HepG2 (cell line): ENCODE measurements at regions not wholly inside any gene's neighbourhood (a gene's known extent, or its start where the extent isn't known, plus 50 kb on each side); places are given as distances from the start of the nearest gene placed in this dataset.

ENCODE experiments used
- ATAC-seq: fragments of 200-7000 bp; cut with Tn5 transposase; 3 replicates; pipeline ENCODE4 v1.9.1; 2020; ENCODE audit warnings: mild to moderate bottlenecking, moderate library complexity
- BruUV-seq: library from RNA; stranded (reverse); fragments of 400-500 nt; replicated peaks from 2 replicates; lab custom pipeline; 2021; lab: Mats Ljungman, UMichigan
- CTCF ChIA-PET: fragments of 300-600 bp; formaldehyde crosslinking; extraction: SDS; loops from one replicate; lab custom pipeline; 2021; ENCODE audit warnings: low total read pairs, inconsistent platforms, low intra/inter-chr PET ratio; lab: Yijun Ruan, JAX
- POLR2A ChIA-PET: fragments of 350-600 bp; sonication (Branson Sonifier 250); formaldehyde crosslinking; loops from one replicate; lab custom pipeline; 2020; ENCODE audit warnings: antibody characterized with exemption, inconsistent platforms; lab: Yijun Ruan, JAX
- DNase-seq: peaks from one replicate; pipeline ENCODE4 v3.0.0-alpha.2; 2015; ENCODE audit warnings: low spot score
- FAIRE-seq: peaks from 3 replicates; lab custom pipeline; 2011; peaks lifted over from hg19 to GRCh38; lab: Jason Lieb, UNC
- H2AFZ ChIP-seq: one replicate; pipeline ENCODE4 v1.6.1; 2011; ENCODE audit warnings: low read length, inconsistent platforms
- H3K27ac ChIP-seq: fragments of 300-600 bp; 3 replicates; pipeline ENCODE4 v1.8.0; 2011; ENCODE audit warnings: mixed run types, mild to moderate bottlenecking, mixed read lengths, low read length, inconsistent platforms; ENCODE audit not compliant: insufficient read depth; ENCODE audit errors: extremely low read length
- H3K27me3 ChIP-seq, 2 experiments: fragments of 200-600 bp in 1 of 2; 2 replicates in 1 of 2; 3 replicates in 1 of 2; pipeline versions ENCODE4 v1.6.0 to v1.8.0; 2011; ENCODE audit warnings: low read length in 2 of 2, mild to moderate bottlenecking in 2 of 2, moderate library complexity in 2 of 2, inconsistent platforms in 1 of 2; ENCODE audit not compliant: insufficient read depth in 2 of 2, control insufficient read depth in 1 of 2
- H3K36me3 ChIP-seq, 2 experiments: fragments of 200-600 bp in 1 of 2; replicated peaks in 1 of 2; 2 replicates in 1 of 2; 3 replicates in 1 of 2; pipeline versions ENCODE4 v1.5.1 to v1.8.0; 2011; ENCODE audit warnings: low read length in 2 of 2, inconsistent platforms in 1 of 2; ENCODE audit not compliant: insufficient read depth in 2 of 2, control insufficient read depth in 1 of 2
- H3K4me1 ChIP-seq: 2 replicates; pipeline ENCODE4 v1.5.1; 2012; ENCODE audit warnings: low read length, inconsistent platforms; ENCODE audit not compliant: insufficient read depth
- H3K4me2 ChIP-seq: 2 replicates; pipeline ENCODE4 v1.6.0; 2011; ENCODE audit warnings: low read depth, low read length, inconsistent platforms
- H3K4me3 ChIP-seq, 3 experiments: fragments of 200-600 bp in 1 of 3; sonication (generic), shearing (Covaris generic) in 1 of 3; replicated peaks in 1 of 3; 2 replicates each; pipeline ENCODE4 v1.5.1; 2011 to 2016; ENCODE audit warnings: low read length in 3 of 3, inconsistent platforms in 2 of 3, low read depth in 2 of 3, mild to moderate bottlenecking in 2 of 3, control low read depth in 1 of 3, mixed read lengths in 1 of 3; ENCODE audit not compliant: insufficient read depth in 1 of 3
- H3K79me2 ChIP-seq: one replicate; pipeline ENCODE4 v1.6.1; 2011; ENCODE audit warnings: low read length, inconsistent platforms; ENCODE audit not compliant: insufficient read depth
- H3K9ac ChIP-seq: 2 replicates; pipeline ENCODE4 v1.6.0; 2011; ENCODE audit warnings: mild to moderate bottlenecking, low read depth, low read length, inconsistent platforms; ENCODE audit not compliant: insufficient read depth
- H3K9me3 ChIP-seq: 2 replicates; pipeline ENCODE4 v1.5.1; 2012; ENCODE audit warnings: mild to moderate bottlenecking, low read length
- H4K20me1 ChIP-seq: 2 replicates; pipeline ENCODE4 v1.6.0; 2011; ENCODE audit warnings: inconsistent platforms, mild to moderate bottlenecking, low read length, moderate library complexity; ENCODE audit not compliant: insufficient read depth
- DMTF1 ChIP-seq: sonication (generic); formaldehyde crosslinking; IDR thresholded peaks from 2 replicates; pipeline ENCODE4 v1.4.0; 2020; ENCODE audit warnings: mild to moderate bottlenecking, missing genetic modification reagents
- FOSL1 ChIP-seq: sonication (generic); formaldehyde crosslinking; IDR thresholded peaks from 2 replicates; pipeline ENCODE4 v1.9.0; 2021; ENCODE audit warnings: missing genetic modification reagents, borderline replicate concordance
- FOXP1 ChIP-seq, 2 experiments: fragments of 450-650 bp in 1 of 2; IDR thresholded peaks; 2 replicates each; pipeline ENCODE4 v1.6.1; 2017 to 2018; ENCODE audit warnings: antibody characterized with exemption in 1 of 2
- MAFF ChIP-seq: IDR thresholded peaks from 2 replicates; pipeline ENCODE4 v1.6.1; 2011; ENCODE audit warnings: low read depth, low read length, improper control_type of control experiment
- MAFK ChIP-seq, 2 experiments: IDR thresholded peaks in 1 of 2; conservative IDR thresholded peaks in 1 of 2; 2 replicates each; pipeline ENCODE4 v1.6.1; 2011; ENCODE audit warnings: improper control_type of control experiment in 2 of 2, low read length in 2 of 2
- SIN3A ChIP-seq: IDR thresholded peaks from 2 replicates; pipeline ENCODE4 v1.6.1; 2011; ENCODE audit warnings: low read depth, mild to moderate bottlenecking, control low read depth, low read length, borderline replicate concordance
- YY1 ChIP-seq: IDR thresholded peaks from 2 replicates; pipeline ENCODE4 v1.6.1; 2011; ENCODE audit warnings: low read length, low read depth, moderate library complexity, mild to moderate bottlenecking; ENCODE audit not compliant: insufficient read depth, insufficient replicate concordance
- ZNF577 ChIP-seq: sonication (generic); formaldehyde crosslinking; IDR thresholded peaks from 2 replicates; pipeline ENCODE4 v1.4.0; 2020; ENCODE audit warnings: mild to moderate bottlenecking, low read depth, missing genetic modification reagents, borderline replicate concordance
- ZNF792 ChIP-seq: IDR thresholded peaks from 2 replicates; pipeline ENCODE4 v1.6.1; 2016
- WGBS: methylation state at CpG from one replicate; pipeline ENCODE4 v1.1.6; 2017; ENCODE audit warnings: low lambda C conversion rate; 5-methylcytosine and 5-hydroxymethylcytosine counted together
- in situ Hi-C: cut with HindIII; loops from 2 replicates; pipeline ENCODE4 v1.10.0; 2017; ENCODE audit warnings: low pct_unique_long_range_greater_than_20kb; ENCODE audit not compliant: extremely low pct_ligation_motif_present
- intact Hi-C: fragments of 100-400 bp; cut with micrococcal nuclease; formaldehyde crosslinking; loops from one replicate; pipeline ENCODE4 v1.10.0; 2022; ENCODE audit not compliant: unreplicated experiment

DNA sequence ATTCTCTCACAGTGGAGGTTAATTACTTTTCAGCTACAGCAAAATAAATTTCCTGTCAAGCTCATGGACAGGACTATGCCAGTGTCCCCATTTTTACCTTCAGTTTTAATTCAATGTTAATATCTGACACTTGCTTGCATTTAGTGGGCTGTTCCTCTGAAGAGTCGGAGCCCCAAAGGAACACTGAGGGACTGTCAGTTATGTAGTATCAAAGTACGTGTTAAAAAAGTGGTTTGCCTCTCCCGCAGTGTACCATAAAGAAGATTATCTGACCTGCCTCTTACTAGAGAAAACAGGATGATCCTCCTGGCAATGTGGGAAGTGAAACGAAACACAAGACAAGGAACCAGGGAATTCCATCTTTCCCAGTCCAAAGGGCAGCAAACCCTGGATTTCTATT, 1010.9 kb upstream of the PHF14 start (continued):
- no peak for TF ChIP-seq FOSL1
- TF ChIP-seq DMTF1 (CRISPR knock-in tag), result no peak
- TF ChIP-seq FOXP1 (IDR thresholded peaks at IDR 0.05), result no peak
- no peak for TF ChIP-seq FOXP1 (CRISPR knock-in tag; IDR thresholded peaks at IDR 0.05)
- no peak for TF ChIP-seq ZNF792
- TF ChIP-seq ZNF577 (CRISPR knock-in tag), result no peak
- no peak for TF ChIP-seq SIN3A

GRCh38 chr7:9978106-9979064, 995.3 kb upstream of the PHF14 start:
- Histone ChIP-seq H3K36me3 (no peaks in the 10 kb centered on the region), H3K4me2 (no peak overlapping the region), H3K9ac (no peak overlapping the region), H3K27me3 (no peaks in the 10 kb centered on the region), H3K27ac (no peak overlapping the region), H4K20me1 (no peaks in the 10 kb centered on the region), H2AFZ (no peak overlapping the region), H3K9me3 (peaks cover 69% of the 10 kb centered on the region), H3K4me1 (no peaks in the 10 kb centered on the region), H3K4me3 (no peak overlapping the region), H3K79me2 (no peaks in the 10 kb centered on the region)
- ChIA-PET POLR2A (no interaction called here), CTCF (no interaction called here)
- FAIRE-seq (no peak), ATAC-seq (no peak), DNase-seq (no peak)
- TF ChIP-seq YY1 (no peak), MAFK (conservative IDR thresholded peaks at IDR 0.05 in 1 of 2, IDR thresholded peaks at IDR 0.05 in 1 of 2; ENCODE audit: low read length in 2 of 2) (peak; percentile 77 to 92), MAFF (peak; percentile 88)
- WGBS, result 14% methylated on average over 4 of the region's 4 CpGs
- in situ Hi-C loops, result no loop called here
- intact Hi-C loops, result no loop called here
- BruUV-seq, result no TSS peak
